Transverse colon (tissue), 4 donors: ENCODE measurements at regions not wholly inside any gene's neighbourhood (a gene's known extent, or its start where the extent isn't known, plus 50 kb on each side); places are given as distances from the start of the nearest gene placed in this dataset.

ENCODE experiments used
- DNase-seq: peaks from one replicate; pipeline ENCODE4 v3.0.0-alpha.2; 2019
- H3K27ac ChIP-seq, 4 donors: fragments of 200-600 bp; sonication (generic); 2 replicates each; pipeline ENCODE4 v1.5.1; 2016 to 2018; ENCODE audit warnings: inconsistent platforms in 4 of 4
- H3K27me3 ChIP-seq: fragments of 200-600 bp; sonication (generic); 2 replicates; pipeline ENCODE4 v1.5.1; 2017; ENCODE audit warnings: inconsistent platforms
- H3K36me3 ChIP-seq, 4 donors: fragments of 200-600 bp; sonication (generic); 2 replicates each; pipeline ENCODE4 v1.5.1; 2017 to 2019; ENCODE audit warnings: inconsistent platforms in 4 of 4
- H3K4me1 ChIP-seq, 4 donors: fragments of 200-600 bp; sonication (generic); 2 replicates each; pipeline ENCODE4 v1.5.1; 2017 to 2020; ENCODE audit warnings: inconsistent platforms in 4 of 4
- H3K4me3 ChIP-seq, 4 donors: fragments of 200-600 bp; sonication (generic); 1 replicate in 1 of 4; 2 replicates in 3 of 4; pipeline versions ENCODE4 v1.5.1 to v1.6.1; 2017 to 2019; ENCODE audit warnings: inconsistent platforms in 4 of 4
- H3K9me3 ChIP-seq, 2 donors: fragments of 200-600 bp; sonication (generic); 2 replicates each; pipeline ENCODE4 v1.5.1; 2017 to 2019; ENCODE audit warnings: inconsistent platforms in 2 of 2
- EP300 ChIP-seq: sonication (generic); formaldehyde crosslinking; IDR thresholded peaks from one replicate; pipeline ENCODE4 v1.6.1; 2017; ENCODE audit warnings: antibody characterized with exemption, low read depth
- POLR2A ChIP-seq: fragments of 450-650 bp; IDR thresholded peaks from one replicate; pipeline ENCODE4 v1.6.1; 2016; ENCODE audit warnings: antibody characterized with exemption, mild to moderate bottlenecking, moderate library complexity
- POLR2AphosphoS5 ChIP-seq, 3 donors: sonication (generic); formaldehyde crosslinking; IDR thresholded peaks; one replicate each; pipeline ENCODE4 v1.6.1; 2016; ENCODE audit warnings: antibody characterized with exemption in 3 of 3
- WGBS, 2 donors: methylation state at CpG; one replicate each; pipeline ENCODE4 v1.1.5; 2018; ENCODE audit warnings: low coverage in 1 of 2; 5-methylcytosine and 5-hydroxymethylcytosine counted together
- in situ Hi-C, 4 donors: fragments of 200-750 bp; cut with MboI; loops; one replicate each; pipeline versions ENCODE4 v1.15.0 to v1.15.1; 2017; ENCODE audit warnings: low sequenced_read_pairs in 3 of 4, low pct_ligation_motif_present in 1 of 4, low pct_unique_long_range_greater_than_20kb in 1 of 4
- intact Hi-C: fragments of 100-400 bp; cut with DNase I; formaldehyde crosslinking; loops from one replicate; pipeline ENCODE4 v1.15.1; 2023; ENCODE audit warnings: low total_unique reads
- TF ChIP-seq, protein P1 (sequence below), 5 experiments: fragments of 200-600 bp in 3 of 5; fragments of 450-650 bp in 2 of 5; sonication (generic) in 3 of 5; IDR thresholded peaks; 1 replicate in 2 of 5; 2 replicates in 3 of 5; pipeline ENCODE4 v1.5.1; 2016 to 2017; ENCODE audit warnings: antibody characterized with exemption in 5 of 5, inconsistent platforms in 3 of 5, mild to moderate bottlenecking in 2 of 5, moderate library complexity in 1 of 5

DNA sequence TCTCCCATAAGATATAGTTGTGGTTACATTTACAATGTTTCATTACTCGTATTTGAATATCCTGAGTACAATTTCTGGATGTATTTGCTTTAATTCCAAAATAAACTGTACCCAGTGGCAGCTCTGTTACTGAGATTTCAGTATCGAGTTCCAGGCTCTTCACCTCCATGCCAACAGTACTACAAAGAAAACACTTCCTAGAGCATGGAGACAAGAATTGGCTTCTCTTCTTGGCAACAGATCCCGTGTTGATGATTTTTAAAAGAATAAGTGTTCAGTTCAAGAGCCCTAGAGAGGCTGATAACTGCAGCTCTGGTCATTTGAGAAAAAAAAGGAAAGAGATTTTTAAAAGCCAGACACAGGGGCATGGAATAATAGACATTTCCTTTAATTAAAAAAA, 302.8 kb downstream of the EFNB2 start:
- no peak for DNase-seq
- in situ Hi-C loops, result no loop called here
- 53 to 68% methylated on average over 3 of the region's 3 CpGs for WGBS, 2 donors

DNA sequence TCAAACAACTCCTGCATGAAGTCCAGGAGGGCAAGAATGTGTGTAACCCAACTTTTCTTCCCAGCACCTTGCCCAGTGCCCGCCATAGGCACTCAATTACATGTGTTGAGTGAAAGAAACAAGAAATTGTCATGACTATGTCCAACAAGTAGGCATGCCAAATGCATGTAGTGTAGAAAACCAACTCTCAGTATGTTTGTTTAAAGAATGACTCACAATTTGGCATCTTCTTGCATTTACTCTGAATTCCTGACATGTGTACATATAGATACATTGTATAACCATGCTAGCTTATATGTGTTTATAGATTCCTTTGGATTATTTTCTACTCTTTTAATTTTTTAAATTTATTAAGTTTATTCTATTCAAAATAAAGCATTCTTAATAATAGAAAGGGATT, 305.0 kb downstream of the EFNB2 start:
- intact Hi-C loops, result no loop called here
- no peak overlapping the region for H3K4me3 ChIP-seq
- in situ Hi-C loops, result no loop called here

More for the DNA sequence above, 302.8 kb downstream of the EFNB2 start:
- no peaks in the 10 kb centered on the region for H3K27me3 ChIP-seq
- no peaks in the 10 kb centered on the region for H3K36me3 ChIP-seq
- no peak for TF ChIP-seq EP300
- TF ChIP-seq, protein P1, sequence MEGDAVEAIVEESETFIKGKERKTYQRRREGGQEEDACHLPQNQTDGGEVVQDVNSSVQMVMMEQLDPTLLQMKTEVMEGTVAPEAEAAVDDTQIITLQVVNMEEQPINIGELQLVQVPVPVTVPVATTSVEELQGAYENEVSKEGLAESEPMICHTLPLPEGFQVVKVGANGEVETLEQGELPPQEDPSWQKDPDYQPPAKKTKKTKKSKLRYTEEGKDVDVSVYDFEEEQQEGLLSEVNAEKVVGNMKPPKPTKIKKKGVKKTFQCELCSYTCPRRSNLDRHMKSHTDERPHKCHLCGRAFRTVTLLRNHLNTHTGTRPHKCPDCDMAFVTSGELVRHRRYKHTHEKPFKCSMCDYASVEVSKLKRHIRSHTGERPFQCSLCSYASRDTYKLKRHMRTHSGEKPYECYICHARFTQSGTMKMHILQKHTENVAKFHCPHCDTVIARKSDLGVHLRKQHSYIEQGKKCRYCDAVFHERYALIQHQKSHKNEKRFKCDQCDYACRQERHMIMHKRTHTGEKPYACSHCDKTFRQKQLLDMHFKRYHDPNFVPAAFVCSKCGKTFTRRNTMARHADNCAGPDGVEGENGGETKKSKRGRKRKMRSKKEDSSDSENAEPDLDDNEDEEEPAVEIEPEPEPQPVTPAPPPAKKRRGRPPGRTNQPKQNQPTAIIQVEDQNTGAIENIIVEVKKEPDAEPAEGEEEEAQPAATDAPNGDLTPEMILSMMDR (IDR thresholded peaks at IDR 0.05), result no peak
- H3K4me1 ChIP-seq, result no peaks in the 10 kb centered on the region
- intact Hi-C loops, result no loop called here
- no peak overlapping the region for H3K4me3 ChIP-seq
- no peak overlapping the region for H3K27ac ChIP-seq
- H3K9me3 ChIP-seq, result no peaks in the 10 kb centered on the region

DNA sequence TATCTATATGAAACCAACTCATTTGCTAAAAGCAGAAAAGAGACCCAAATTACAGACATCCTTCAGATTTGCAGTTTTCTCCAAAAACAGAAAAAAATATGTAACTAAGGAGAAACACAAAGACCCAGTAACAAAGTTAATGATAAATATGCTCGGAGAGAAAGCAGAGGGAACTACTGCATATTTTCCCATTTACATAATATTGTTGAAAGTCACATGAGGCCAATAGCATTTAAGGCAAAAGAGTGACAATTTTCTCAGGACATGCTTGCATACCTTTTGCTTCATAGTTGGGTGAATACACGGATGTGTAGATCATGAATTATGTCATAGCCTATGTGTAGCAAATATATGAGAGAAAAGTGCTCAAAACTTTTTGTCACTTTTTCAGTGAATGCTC, 310.3 kb downstream of the EFNB2 start:
- TF ChIP-seq, protein P1 (IDR thresholded peaks at IDR 0.05), result no peak
- no peak for TF ChIP-seq EP300
- TF ChIP-seq POLR2AphosphoS5 (IDR thresholded peaks at IDR 0.05), result no peak
- no peak for TF ChIP-seq POLR2A
- 80 to 82% methylated on average over 2 of the region's 2 CpGs for WGBS, 2 donors

More for the DNA sequence above, 305.0 kb downstream of the EFNB2 start:
- 88% methylated on average over 1 of the region's 1 CpG; no CpG with 5 or more reads in 1 of the 2 donors for WGBS, 2 donors
- DNase-seq, result no peak
- H3K36me3 ChIP-seq, result no peaks in the 10 kb centered on the region
- no peaks in the 10 kb centered on the region for H3K27me3 ChIP-seq
- no peaks in the 10 kb centered on the region for H3K4me1 ChIP-seq
- no peaks in the 10 kb centered on the region for H3K9me3 ChIP-seq
- no peak for TF ChIP-seq POLR2AphosphoS5 (IDR thresholded peaks at IDR 0.05)
- no peak for TF ChIP-seq POLR2A
- TF ChIP-seq, protein P1 (IDR thresholded peaks at IDR 0.05), result no peak
- TF ChIP-seq EP300, result no peak
- H3K27ac ChIP-seq, result no peak overlapping the region

DNA sequence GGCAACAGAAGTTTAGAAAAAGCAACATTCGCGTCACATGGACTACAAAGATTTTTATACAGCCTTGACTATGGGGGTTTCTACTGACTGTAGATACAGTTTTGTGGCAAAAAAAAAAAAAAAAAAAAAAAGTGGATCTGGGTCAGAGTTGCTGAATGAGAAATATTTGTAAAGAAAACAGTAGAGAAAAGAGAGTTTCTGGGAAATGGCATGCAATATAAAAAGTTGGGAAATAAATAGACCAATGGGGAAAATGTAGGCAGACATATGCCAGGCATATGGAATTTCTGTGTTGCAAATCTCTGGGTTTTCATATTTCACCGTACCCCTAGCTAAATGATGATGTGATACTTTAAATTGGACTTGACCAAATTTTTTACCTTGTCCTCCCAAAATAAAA, 315.3 kb downstream of the EFNB2 start:
- no peak overlapping the region for H3K4me3 ChIP-seq

More for the DNA sequence above, 310.3 kb downstream of the EFNB2 start:
- H3K4me3 ChIP-seq, result no peak overlapping the region
- DNase-seq, result no peak
- no peaks in the 10 kb centered on the region for H3K9me3 ChIP-seq
- no peak overlapping the region for H3K27ac ChIP-seq
- H3K36me3 ChIP-seq, result no peaks in the 10 kb centered on the region
- H3K27me3 ChIP-seq, result no peaks in the 10 kb centered on the region
- in situ Hi-C loops (no loop called here), intact Hi-C loops (no loop called here)
- no peaks in the 10 kb centered on the region for H3K4me1 ChIP-seq

More for the DNA sequence above, 315.3 kb downstream of the EFNB2 start:
- Histone ChIP-seq H3K4me1 (no peaks in the 10 kb centered on the region), H3K27me3 (no peaks in the 10 kb centered on the region), H3K9me3 (no peaks in the 10 kb centered on the region), H3K36me3 (no peaks in the 10 kb centered on the region), H3K27ac (no peak overlapping the region)
- WGBS, 2 donors, result 87 to 88% methylated on average over 3 of the region's 3 CpGs
- DNase-seq, result no peak
- in situ Hi-C loops (no loop called here), intact Hi-C loops (no loop called here)
- no peak for TF ChIP-seq POLR2A
- TF ChIP-seq EP300, result no peak
- TF ChIP-seq POLR2AphosphoS5 (IDR thresholded peaks at IDR 0.05), result no peak
- TF ChIP-seq, protein P1 (IDR thresholded peaks at IDR 0.05), result no peak
